ENCODE measurements at regions not wholly inside any gene's neighbourhood (a gene's known extent, or its start where the extent isn't known, plus 50 kb on each side); places are given as distances from the start of the nearest gene placed in this dataset.
A peak's percentile ranks its signal among the peaks of the same experiment; 100 is the strongest.

GRCh38 chr12:68102731-68103130 is 56.8 kb downstream of the IFNG start:
- no peak overlapping the region for H3K27ac ChIP-seq (ENCODE audit: low read length)
- no peaks in the 10 kb centered on the region for H3K9me3 ChIP-seq (ENCODE audit: insufficient read depth, low read depth, low read length)
- H3K9ac ChIP-seq (ENCODE audit: low read depth, low read length), result no peak overlapping the region
- H3K36me3 ChIP-seq (ENCODE audit: insufficient read depth, low read depth, low read length), result no peaks in the 10 kb centered on the region
- H3K4me3 ChIP-seq (ENCODE audit: low read length), result no peak overlapping the region
- no peaks in the 10 kb centered on the region for H3K4me1 ChIP-seq (ENCODE audit: insufficient read depth, low read length)
- no peaks in the 10 kb centered on the region for H3K27me3 ChIP-seq (ENCODE audit: insufficient read depth, low read length)

- Histone ChIP-seq H3K4me3 (ENCODE audit: low read length) (no peak overlapping the region), H3K27ac (ENCODE audit: low read length) (no peak overlapping the region), H3K4me1 (ENCODE audit: insufficient read depth, low read length) (no peaks in the 10 kb centered on the region), H3K36me3 (ENCODE audit: insufficient read depth, low read depth, low read length) (no peaks in the 10 kb centered on the region), H3K27me3 (ENCODE audit: insufficient read depth, low read length) (no peaks in the 10 kb centered on the region), H3K9ac (ENCODE audit: low read depth, low read length) (no peak overlapping the region), H3K9me3 (ENCODE audit: insufficient read depth, low read depth, low read length) (no peaks in the 10 kb centered on the region)
Measured at GRCh38 chr12:68102163-68102562, 57.4 kb downstream of the IFNG start.

GRCh38 chr12:68100241-68100640 is 59.3 kb downstream of the IFNG start:
- H3K36me3 ChIP-seq (ENCODE audit: insufficient read depth, low read depth, low read length), result no peaks in the 10 kb centered on the region
- no peaks in the 10 kb centered on the region for H3K27me3 ChIP-seq (ENCODE audit: insufficient read depth, low read length)

GRCh38 chr12:68098939-68099338 is 60.6 kb downstream of the IFNG start:
- H3K4me1 ChIP-seq (ENCODE audit: insufficient read depth, low read length), result no peaks in the 10 kb centered on the region
- H3K9ac ChIP-seq (ENCODE audit: low read depth, low read length), result no peak overlapping the region
- no peaks in the 10 kb centered on the region for H3K36me3 ChIP-seq (ENCODE audit: insufficient read depth, low read depth, low read length)
- H3K4me3 ChIP-seq (ENCODE audit: low read length), result no peak overlapping the region
- H3K27ac ChIP-seq (ENCODE audit: low read length), result no peak overlapping the region
- H3K27me3 ChIP-seq (ENCODE audit: insufficient read depth, low read length), result no peaks in the 10 kb centered on the region
- H3K9me3 ChIP-seq (ENCODE audit: insufficient read depth, low read depth, low read length), result no peaks in the 10 kb centered on the region

More at GRCh38 chr12:68100241-68100640, 59.3 kb downstream of the IFNG start:
- Histone ChIP-seq H3K9me3 (ENCODE audit: insufficient read depth, low read depth, low read length) (no peaks in the 10 kb centered on the region), H3K27ac (ENCODE audit: low read length) (no peak overlapping the region), H3K9ac (ENCODE audit: low read depth, low read length) (no peak overlapping the region), H3K4me3 (ENCODE audit: low read length) (no peak overlapping the region), H3K4me1 (ENCODE audit: insufficient read depth, low read length) (no peaks in the 10 kb centered on the region)

- Histone ChIP-seq H3K4me3 (ENCODE audit: low read length) (no peak overlapping the region), H3K27me3 (ENCODE audit: insufficient read depth, low read length) (no peaks in the 10 kb centered on the region), H3K9ac (ENCODE audit: low read depth, low read length) (no peak overlapping the region), H3K9me3 (ENCODE audit: insufficient read depth, low read depth, low read length) (no peaks in the 10 kb centered on the region), H3K4me1 (ENCODE audit: insufficient read depth, low read length) (no peaks in the 10 kb centered on the region), H3K27ac (ENCODE audit: low read length) (no peak overlapping the region), H3K36me3 (ENCODE audit: insufficient read depth, low read depth, low read length) (no peaks in the 10 kb centered on the region)
Measured at GRCh38 chr12:68097386-68097785, 62.2 kb downstream of the IFNG start.

GRCh38 chr12:68094645-68095395 is 64.7 kb downstream of the IFNG start:
- Histone ChIP-seq H3K9me3 (ENCODE audit: insufficient read depth, low read depth, low read length) (no peaks in the 10 kb centered on the region), H3K4me3 (ENCODE audit: low read length) (no peak overlapping the region), H3K27me3 (ENCODE audit: insufficient read depth, low read length) (no peaks in the 10 kb centered on the region), H3K36me3 (ENCODE audit: insufficient read depth, low read depth, low read length) (no peaks in the 10 kb centered on the region), H3K9ac (ENCODE audit: low read depth, low read length) (no peak overlapping the region), H3K27ac (ENCODE audit: low read length) (no peak overlapping the region), H3K4me1 (ENCODE audit: insufficient read depth, low read length) (no peaks in the 10 kb centered on the region)

GRCh38 chr12:68094195-68094594 is 65.3 kb downstream of the IFNG start:
- no peak overlapping the region for H3K4me3 ChIP-seq (ENCODE audit: low read length)
- H3K9ac ChIP-seq (ENCODE audit: low read depth, low read length), result no peak overlapping the region
- no peaks in the 10 kb centered on the region for H3K27me3 ChIP-seq (ENCODE audit: insufficient read depth, low read length)
- no peaks in the 10 kb centered on the region for H3K4me1 ChIP-seq (ENCODE audit: insufficient read depth, low read length)
- H3K36me3 ChIP-seq (ENCODE audit: insufficient read depth, low read depth, low read length), result no peaks in the 10 kb centered on the region
- peaks cover 2% of the 10 kb centered on the region; the same call in 1 of the 2 replicates for H3K9me3 ChIP-seq (ENCODE audit: insufficient read depth, low read depth, low read length)
- H3K27ac ChIP-seq (ENCODE audit: low read length), result no peak overlapping the region

GRCh38 chr12:68092976-68093375 is 66.6 kb downstream of the IFNG start:
- Histone ChIP-seq H3K4me3 (ENCODE audit: low read length) (no peak overlapping the region), H3K27me3 (ENCODE audit: insufficient read depth, low read length) (no peaks in the 10 kb centered on the region), H3K4me1 (ENCODE audit: insufficient read depth, low read length) (no peaks in the 10 kb centered on the region), H3K36me3 (ENCODE audit: insufficient read depth, low read depth, low read length) (no peaks in the 10 kb centered on the region), H3K9ac (ENCODE audit: low read depth, low read length) (no peak overlapping the region), H3K9me3 (ENCODE audit: insufficient read depth, low read depth, low read length) (peaks cover 7% of the 10 kb centered on the region; the same call in 1 of the 2 replicates), H3K27ac (ENCODE audit: low read length) (no peak overlapping the region)

GRCh38 chr12:68089101-68089500 is 70.4 kb downstream of the IFNG start:
- no peaks in the 10 kb centered on the region for H3K27me3 ChIP-seq (ENCODE audit: insufficient read depth, low read length)
- H3K4me3 ChIP-seq (ENCODE audit: low read length), result no peak overlapping the region

GRCh38 chr12:68086019-68086603 is 73.4 kb downstream of the IFNG start:
- H3K9me3 ChIP-seq (ENCODE audit: insufficient read depth, low read depth, low read length), result peaks cover 24% of the 10 kb centered on the region; the same call in 1 of the 2 replicates

More at GRCh38 chr12:68089101-68089500, 70.4 kb downstream of the IFNG start:
- Histone ChIP-seq H3K4me1 (ENCODE audit: insufficient read depth, low read length) (no peaks in the 10 kb centered on the region), H3K27ac (ENCODE audit: low read length) (no peak overlapping the region), H3K9ac (ENCODE audit: low read depth, low read length) (no peak overlapping the region), H3K36me3 (ENCODE audit: insufficient read depth, low read depth, low read length) (no peaks in the 10 kb centered on the region), H3K9me3 (ENCODE audit: insufficient read depth, low read depth, low read length) (peaks cover 8% of the 10 kb centered on the region; the same call in 1 of the 2 replicates)

GRCh38 chr12:68081561-68081960 is 78.0 kb downstream of the IFNG start:
- Histone ChIP-seq H3K4me3 (ENCODE audit: low read length) (no peak overlapping the region), H3K36me3 (ENCODE audit: insufficient read depth, low read depth, low read length) (no peaks in the 10 kb centered on the region), H3K27ac (ENCODE audit: low read length) (no peak overlapping the region), H3K27me3 (ENCODE audit: insufficient read depth, low read length) (no peaks in the 10 kb centered on the region), H3K9me3 (ENCODE audit: insufficient read depth, low read depth, low read length) (peaks cover 17% of the 10 kb centered on the region; the same call in 1 of the 2 replicates), H3K9ac (ENCODE audit: low read depth, low read length) (no peak overlapping the region), H3K4me1 (ENCODE audit: insufficient read depth, low read length) (peaks cover 22% of the 10 kb centered on the region)

More at GRCh38 chr12:68086019-68086603, 73.4 kb downstream of the IFNG start:
- Histone ChIP-seq H3K4me1 (ENCODE audit: insufficient read depth, low read length) (peaks cover 8% of the 10 kb centered on the region; the same call in 1 of the 2 replicates), H3K4me3 (ENCODE audit: low read length) (no peak overlapping the region), H3K9ac (ENCODE audit: low read depth, low read length) (no peak overlapping the region), H3K27ac (ENCODE audit: low read length) (no peak overlapping the region), H3K27me3 (ENCODE audit: insufficient read depth, low read length) (no peaks in the 10 kb centered on the region), H3K36me3 (ENCODE audit: insufficient read depth, low read depth, low read length) (no peaks in the 10 kb centered on the region)

- peaks cover 22% of the 10 kb centered on the region for H3K4me1 ChIP-seq (ENCODE audit: insufficient read depth, low read length)
- H3K9me3 ChIP-seq (ENCODE audit: insufficient read depth, low read depth, low read length), result peaks cover 17% of the 10 kb centered on the region; the same call in 1 of the 2 replicates
- no peaks in the 10 kb centered on the region for H3K36me3 ChIP-seq (ENCODE audit: insufficient read depth, low read depth, low read length)
- H3K4me3 ChIP-seq (ENCODE audit: low read length), result peak overlapping the region; percentile 30; the same call in 1 of the 2 replicates
- no peak overlapping the region for H3K9ac ChIP-seq (ENCODE audit: low read depth, low read length)
- no peak overlapping the region for H3K27ac ChIP-seq (ENCODE audit: low read length)
- H3K27me3 ChIP-seq (ENCODE audit: insufficient read depth, low read length), result peaks cover 1% of the 10 kb centered on the region; the same call in 1 of the 2 replicates
Measured at GRCh38 chr12:68080577-68080976, 79.0 kb downstream of the IFNG start.
